ENCODE measurements at regions not wholly inside any gene's neighbourhood (a gene's known extent, or its start where the extent isn't known, plus 50 kb on each side); places are given as distances from the start of the nearest gene placed in this dataset.

GRCh38 chr6:40194447-40195170 lies 260.3 kb upstream of the MOCS1 start:
- no peak for DNase-seq (ENCODE audit: low spot score)

DNA sequence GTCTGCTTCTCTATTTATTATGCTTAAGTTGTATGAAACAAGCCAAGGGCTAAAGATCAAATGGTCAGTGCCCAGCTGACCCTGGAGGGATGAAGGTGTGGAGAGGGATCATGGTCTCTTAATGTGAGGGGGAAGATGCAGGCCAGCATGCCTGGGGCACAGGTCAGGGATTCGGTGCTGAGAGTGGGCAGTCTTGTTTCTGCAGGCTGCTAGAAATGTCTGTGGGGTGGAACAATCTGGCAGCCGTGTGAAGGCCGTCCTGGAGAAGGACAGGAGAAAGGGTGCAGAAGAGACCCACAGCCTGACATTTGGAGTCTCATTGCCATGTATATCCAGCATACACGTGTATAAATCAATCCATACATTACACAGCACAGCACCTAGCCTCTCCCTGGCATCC lies 258.3 kb upstream of the MOCS1 start:
- DNase-seq (ENCODE audit: low spot score) = no peak

DNA sequence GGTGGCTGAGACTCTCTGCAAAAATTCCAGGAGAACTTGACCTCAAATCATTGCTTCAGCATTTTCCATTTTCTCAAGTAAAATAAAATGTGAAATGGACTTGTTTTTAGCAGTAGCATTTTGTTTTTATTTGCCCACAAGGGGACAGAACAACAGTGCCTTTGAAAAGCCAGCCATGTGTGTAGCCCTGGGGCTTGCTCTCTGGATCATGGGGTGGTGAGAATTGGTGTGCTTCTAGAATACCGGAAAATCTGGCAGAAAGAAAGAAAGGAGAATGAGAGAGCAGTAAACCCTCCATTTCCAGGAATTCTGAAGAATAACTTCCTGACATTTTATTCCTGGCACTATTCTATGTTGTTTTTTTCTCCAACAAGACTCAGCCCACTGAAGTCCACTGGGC lies 254.7 kb upstream of the MOCS1 start:
- DNase-seq (ENCODE audit: low spot score) = peak; percentile 13

- no peak for DNase-seq (ENCODE audit: low spot score)
Observed at GRCh38 chr6:40187535-40188144, 253.4 kb upstream of the MOCS1 start.

GRCh38 chr6:40185486-40185885 lies 251.2 kb upstream of the MOCS1 start:
- no peak for DNase-seq (ENCODE audit: low spot score)

DNA sequence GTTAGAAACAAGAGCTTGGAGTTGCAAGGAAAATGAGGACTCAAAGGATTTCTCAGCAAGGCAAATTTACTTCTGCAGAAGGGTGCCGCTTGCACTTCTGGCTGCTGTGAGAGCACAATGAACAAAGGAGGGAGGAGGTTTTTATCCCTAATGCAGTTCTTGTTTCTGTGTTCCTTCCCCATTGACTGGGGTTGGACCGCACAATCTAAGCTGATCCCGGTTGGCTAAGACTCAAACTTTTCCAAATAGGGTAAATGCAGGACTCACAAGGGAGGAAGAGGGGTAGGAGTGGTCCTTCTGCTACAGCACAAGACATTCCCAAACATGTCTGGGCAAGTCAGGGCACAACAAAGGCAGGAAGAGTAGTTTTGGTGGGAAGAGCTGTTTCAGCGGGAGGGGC lies 249.6 kb upstream of the MOCS1 start:
- DNase-seq (ENCODE audit: low spot score) = no peak

- no peak for DNase-seq (ENCODE audit: low spot score)
Observed at GRCh38 chr6:40181367-40181766, 247.1 kb upstream of the MOCS1 start.

DNA sequence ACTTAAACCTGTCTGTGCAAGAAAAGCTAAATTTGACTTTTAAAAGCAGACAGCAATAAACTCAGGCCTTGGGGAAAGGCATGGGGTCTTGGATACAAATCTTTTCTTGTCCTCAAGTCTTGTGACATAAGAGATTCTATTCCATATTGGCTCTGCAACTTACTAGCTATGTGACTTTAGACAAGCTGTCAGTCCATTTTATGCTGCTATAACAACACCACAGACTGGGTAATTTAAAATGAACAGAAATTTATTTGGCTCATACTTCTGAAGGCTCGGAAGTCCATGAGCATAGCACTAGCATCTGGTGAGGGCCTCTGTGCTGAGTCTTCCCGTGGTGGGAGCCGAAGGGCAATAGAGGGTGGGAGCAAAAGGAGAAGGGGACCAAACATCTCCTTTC lies 246.0 kb upstream of the MOCS1 start:
- DNase-seq (ENCODE audit: low spot score) = no peak

GRCh38 chr6:40179496-40179895 lies 245.2 kb upstream of the MOCS1 start:
- no peak for DNase-seq (ENCODE audit: low spot score)

DNA sequence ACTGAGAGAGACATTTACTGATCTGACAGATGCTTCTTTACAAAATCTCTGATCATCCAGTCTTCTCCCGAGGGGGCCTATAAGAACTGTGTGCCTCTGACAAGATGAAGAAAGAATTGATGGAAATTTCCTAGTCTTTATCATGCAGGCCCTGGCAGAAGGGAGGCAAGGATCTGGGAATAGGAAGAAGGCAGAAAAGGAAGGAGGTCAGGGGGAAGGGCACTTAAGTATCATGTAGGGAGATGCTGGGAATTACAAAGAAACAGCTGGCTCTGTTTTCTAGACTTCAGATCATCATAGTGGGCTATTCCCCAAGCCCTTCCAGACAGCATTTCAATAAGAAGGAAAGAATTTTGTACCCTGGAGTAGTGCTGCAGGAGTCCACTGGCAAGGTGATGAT lies 243.3 kb upstream of the MOCS1 start:
- DNase-seq (ENCODE audit: low spot score) = no peak

DNA sequence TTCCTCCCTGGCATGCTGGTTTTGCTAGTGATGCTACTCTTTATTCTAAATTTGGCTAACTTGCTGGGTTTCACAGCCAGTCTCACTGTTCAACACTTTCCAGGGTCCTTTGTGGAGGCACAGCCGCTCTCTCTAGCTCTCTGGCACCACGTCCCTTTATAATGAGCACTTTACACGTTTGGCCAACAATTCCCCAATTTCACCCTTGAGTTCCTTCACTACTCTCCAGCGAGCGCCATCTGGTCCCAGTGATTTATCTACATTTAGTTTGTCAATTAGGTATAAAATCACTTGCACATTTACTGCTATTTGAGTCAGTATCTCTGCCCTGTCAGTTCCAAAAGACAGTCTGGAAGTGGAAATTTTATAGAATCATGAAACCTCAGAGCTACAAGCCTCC lies 241.9 kb upstream of the MOCS1 start:
- DNase-seq (ENCODE audit: low spot score) = peak; percentile 78

DNA sequence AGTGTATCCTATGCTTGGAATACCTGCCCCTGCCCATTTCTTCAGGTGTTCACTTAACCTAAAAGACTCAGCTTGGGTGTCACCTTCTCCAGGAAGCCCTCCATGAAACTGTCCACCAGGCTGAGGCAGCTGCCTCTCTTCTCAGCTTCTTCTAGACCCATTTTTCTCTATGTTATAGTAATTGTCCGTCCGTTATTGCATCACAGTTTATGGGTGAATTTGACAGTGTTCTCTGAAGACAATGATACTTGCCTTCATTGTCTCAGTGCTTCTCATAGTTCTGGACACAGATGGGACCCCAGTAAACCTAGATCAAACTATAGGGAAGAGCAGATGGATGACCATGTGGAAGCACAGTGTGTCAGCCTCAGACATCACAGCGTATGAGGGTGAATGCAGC lies 238.0 kb upstream of the MOCS1 start:
- no peak for DNase-seq (ENCODE audit: low spot score)

GRCh38 chr6:40171343-40171742 lies 237.1 kb upstream of the MOCS1 start:
- no peak for DNase-seq (ENCODE audit: low spot score)

GRCh38 chr6:40170856-40171255 lies 236.6 kb upstream of the MOCS1 start:
- no peak for DNase-seq (ENCODE audit: low spot score)

- no peak for DNase-seq (ENCODE audit: low spot score)
Observed at GRCh38 chr6:40169878-40170277, 235.6 kb upstream of the MOCS1 start.

DNA sequence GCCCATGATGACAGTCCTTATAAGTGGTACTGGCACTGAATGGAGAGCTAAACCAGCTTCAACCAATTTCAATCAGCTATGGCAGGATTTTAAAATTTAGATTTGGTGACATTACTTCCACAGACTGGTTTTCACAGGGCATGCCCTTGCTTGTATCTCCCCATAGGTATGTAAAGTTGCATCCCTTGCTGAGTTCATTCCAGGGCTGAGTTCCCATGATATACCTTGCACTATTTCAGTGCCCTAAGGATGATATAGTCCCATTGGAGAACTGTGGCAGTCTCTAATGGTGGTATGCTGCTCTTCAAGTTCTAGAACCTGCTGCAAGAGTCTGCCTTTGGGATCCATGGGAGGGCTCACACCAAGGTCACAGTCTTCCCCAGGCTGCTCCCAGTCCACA lies 232.7 kb upstream of the MOCS1 start:
- DNase-seq (ENCODE audit: low spot score) = no peak

GRCh38 chr6:40165036-40165709 lies 230.9 kb upstream of the MOCS1 start:
- no peak for DNase-seq (ENCODE audit: low spot score)

- no peak for DNase-seq (ENCODE audit: low spot score)
Observed at GRCh38 chr6:40164345-40164755, 230.1 kb upstream of the MOCS1 start.

GRCh38 chr6:40163924-40164323 lies 229.7 kb upstream of the MOCS1 start:
- no peak for DNase-seq (ENCODE audit: low spot score)

GRCh38 chr6:40162074-40162473 lies 227.8 kb upstream of the MOCS1 start:
- no peak for DNase-seq (ENCODE audit: low spot score)

DNA sequence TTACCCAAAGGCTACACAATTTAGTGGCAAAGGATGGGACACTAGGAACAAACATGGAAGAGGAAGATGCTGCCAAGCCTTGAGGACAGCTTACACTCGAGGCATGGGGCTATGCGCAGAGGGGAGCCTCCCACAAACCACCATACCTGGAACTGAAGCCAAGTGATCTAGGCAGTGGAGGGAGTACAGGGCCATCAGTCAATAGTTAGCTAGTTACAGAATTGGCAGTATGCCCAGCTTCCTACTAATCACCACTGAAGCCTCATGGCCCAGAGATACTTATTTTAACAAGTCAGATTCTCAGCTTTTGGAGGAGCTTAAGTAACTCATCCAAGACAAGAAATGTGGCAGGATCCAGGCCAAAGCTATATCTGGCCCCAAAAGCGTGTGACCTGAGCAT lies 226.6 kb upstream of the MOCS1 start:
- no peak for DNase-seq (ENCODE audit: low spot score)

GRCh38 chr6:40159865-40160264 lies 225.6 kb upstream of the MOCS1 start:
- no peak for DNase-seq (ENCODE audit: low spot score)

DNA sequence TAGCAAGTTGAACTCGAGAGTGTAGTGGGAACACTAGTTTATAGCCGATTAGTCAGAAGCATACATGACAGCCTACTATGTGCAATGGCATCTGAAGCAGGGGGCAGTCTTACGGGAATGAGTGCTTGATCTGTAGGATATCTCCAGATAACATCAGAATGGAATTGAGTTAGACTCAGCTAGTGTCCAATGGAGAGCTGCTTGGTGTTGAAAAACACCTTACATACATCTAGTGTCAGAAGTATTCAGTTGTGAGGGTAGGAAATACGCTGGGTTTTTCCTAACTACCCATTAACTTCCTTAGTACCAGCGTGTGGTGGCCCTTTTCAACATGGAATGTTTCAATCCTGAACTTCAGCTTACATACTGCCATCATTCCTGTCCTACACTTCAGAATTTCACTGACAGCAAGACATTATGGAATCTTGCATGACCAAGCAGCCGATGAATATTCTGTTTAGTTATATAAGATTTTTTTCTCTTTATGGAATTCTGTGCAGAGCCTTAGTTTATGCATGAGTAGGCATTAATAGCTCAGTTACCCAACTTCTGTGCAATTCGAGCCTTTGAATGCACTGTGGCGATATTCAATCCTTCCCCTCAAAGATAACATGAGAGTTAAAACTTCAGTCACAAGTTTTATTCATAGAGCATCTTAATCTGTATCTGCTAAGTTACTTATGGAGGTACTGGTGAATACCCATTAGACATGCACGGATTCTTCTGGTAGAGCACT lies 218.6 kb upstream of the MOCS1 start:
- no peak for DNase-seq (ENCODE audit: low spot score)
